Coronary artery (tissue), 2 donors: ENCODE measurements at regions not wholly inside any gene's neighbourhood (a gene's known extent, or its start where the extent isn't known, plus 50 kb on each side); places are given as distances from the start of the nearest gene placed in this dataset.

Experiments used
- DNase-seq: peaks from one replicate; pipeline ENCODE4 v3.0.0-alpha.2; 2017; ENCODE audit warnings: low spot score
- H3K27ac ChIP-seq, 2 donors: fragments of 200-600 bp; sonication (generic); one replicate each; pipeline ENCODE4 v1.5.1; 2016 to 2019
- H3K4me3 ChIP-seq: fragments of 200-600 bp; sonication (generic); 2 replicates; pipeline ENCODE4 v1.5.1; 2016; ENCODE audit warnings: mild to moderate bottlenecking, moderate library complexity
- TF ChIP-seq, protein P1 (sequence below): fragments of 200-600 bp; sonication (generic); IDR thresholded peaks from one replicate; pipeline ENCODE4 v1.5.1; 2019; ENCODE audit warnings: antibody characterized with exemption

DNA sequence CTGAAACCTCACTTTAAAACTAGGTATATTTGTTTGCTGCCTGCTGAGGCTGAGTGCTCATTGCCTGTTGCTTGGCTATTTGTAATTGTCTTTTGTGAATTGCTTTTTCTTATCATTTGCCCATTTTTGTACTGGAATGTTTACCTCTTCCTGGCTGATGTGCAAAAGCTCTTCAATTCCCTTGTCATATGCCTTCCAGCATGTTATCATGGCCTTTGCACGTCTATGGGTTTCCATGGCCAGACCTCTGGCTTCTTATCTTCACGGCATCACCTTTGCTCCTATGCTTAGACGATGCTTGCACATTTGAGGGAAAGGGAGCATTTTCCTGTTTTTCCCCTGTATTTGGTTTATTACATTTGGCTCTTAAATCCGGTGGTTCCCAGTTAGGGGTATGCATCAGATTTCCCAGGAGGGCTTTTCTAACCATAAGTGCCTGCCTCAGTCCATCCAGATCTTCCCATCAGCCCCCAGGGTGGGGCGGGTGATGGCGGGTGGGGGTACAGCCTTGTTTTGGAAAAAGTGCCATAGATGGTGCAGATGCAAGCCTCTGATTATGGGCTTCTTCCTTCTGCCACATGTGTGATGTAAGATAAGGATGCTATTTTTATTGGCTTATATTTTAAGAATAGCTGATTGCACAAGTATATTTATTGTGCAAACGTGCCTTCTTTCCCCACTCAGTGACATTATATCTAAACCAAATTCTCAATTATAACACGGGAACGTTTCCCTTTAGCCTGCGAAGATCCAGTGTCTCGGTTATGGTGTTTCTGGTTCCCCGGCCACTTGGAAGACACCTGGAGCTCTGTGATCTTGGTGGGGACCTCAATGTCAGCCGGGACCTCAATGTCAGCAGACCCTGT is 70.6 kb upstream of the SEPTIN5 start:
- no peak overlapping the region for H3K27ac ChIP-seq
- TF ChIP-seq, protein P1, sequence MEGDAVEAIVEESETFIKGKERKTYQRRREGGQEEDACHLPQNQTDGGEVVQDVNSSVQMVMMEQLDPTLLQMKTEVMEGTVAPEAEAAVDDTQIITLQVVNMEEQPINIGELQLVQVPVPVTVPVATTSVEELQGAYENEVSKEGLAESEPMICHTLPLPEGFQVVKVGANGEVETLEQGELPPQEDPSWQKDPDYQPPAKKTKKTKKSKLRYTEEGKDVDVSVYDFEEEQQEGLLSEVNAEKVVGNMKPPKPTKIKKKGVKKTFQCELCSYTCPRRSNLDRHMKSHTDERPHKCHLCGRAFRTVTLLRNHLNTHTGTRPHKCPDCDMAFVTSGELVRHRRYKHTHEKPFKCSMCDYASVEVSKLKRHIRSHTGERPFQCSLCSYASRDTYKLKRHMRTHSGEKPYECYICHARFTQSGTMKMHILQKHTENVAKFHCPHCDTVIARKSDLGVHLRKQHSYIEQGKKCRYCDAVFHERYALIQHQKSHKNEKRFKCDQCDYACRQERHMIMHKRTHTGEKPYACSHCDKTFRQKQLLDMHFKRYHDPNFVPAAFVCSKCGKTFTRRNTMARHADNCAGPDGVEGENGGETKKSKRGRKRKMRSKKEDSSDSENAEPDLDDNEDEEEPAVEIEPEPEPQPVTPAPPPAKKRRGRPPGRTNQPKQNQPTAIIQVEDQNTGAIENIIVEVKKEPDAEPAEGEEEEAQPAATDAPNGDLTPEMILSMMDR: no peak
- H3K4me3 ChIP-seq: no peak overlapping the region
- peak; percentile 26 for DNase-seq

DNA sequence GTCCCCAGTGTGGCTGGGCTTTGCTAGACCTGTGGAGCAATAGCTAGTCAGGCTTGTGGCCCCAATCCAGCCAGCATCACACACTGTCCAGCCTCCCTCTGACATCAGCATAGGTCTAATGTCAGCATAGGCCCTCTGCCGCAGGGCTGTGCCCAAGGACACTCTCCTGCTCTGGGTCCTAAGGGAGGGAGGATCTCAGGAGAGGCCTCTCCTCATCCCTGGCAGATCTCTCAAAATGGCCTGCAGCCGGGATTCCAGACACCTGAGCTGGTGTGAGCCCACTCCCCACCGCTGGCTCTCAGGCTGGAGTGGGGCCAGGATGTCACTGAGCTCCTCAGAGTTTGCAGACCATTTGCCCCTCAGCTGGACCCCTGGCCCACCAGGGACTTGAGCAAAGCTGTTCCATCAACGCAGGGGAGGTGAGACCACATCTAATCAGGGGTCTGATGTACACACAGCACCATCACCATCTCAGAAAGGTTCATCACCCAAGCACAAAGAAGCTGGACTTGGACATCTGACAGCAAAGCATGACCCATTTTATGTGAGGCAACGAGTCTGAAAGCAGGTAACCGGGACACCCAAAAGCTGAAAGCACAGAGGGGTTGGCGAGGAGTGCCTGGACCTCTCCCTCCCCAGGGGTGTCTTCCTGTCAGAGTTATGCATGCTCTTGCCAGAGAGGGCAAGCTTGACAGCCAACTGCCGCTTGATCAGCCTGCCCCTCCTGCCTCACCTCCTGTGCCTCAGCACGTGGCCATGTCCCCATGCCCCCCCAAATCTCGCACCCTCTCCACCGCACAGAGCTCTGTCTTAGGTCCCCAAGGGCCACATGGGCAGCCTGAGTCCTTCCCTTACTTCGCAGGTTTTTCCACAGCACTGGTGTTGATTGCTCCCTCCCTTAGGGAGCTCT is 69.7 kb upstream of the SEPTIN5 start:
- TF ChIP-seq, protein P1: no peak
- Histone ChIP-seq H3K4me3 (no peak overlapping the region), H3K27ac (no peak overlapping the region)
- DNase-seq: peak; percentile 60

DNA sequence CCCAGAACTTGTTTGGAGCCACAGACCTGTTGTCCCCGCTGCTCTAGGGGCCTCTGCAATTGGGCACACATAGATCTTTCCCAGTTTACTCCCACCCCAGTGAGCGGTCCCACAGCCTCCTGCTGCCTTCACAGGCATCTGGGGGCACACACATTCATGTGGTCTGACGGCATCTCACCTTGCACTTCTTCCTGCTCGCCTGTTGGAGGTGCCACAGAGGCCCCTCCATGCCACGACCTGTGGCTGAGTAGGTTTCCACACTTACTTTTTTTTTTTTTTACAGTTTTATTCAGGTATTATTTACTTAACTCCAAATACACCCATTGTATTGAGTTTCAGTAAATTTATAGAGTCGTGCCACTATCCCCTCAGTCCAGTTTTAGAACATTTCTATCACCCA is 68.9 kb upstream of the SEPTIN5 start:
- TF ChIP-seq, protein P1: no peak
- DNase-seq: peak; percentile 2
- H3K27ac ChIP-seq: no peak overlapping the region

DNA sequence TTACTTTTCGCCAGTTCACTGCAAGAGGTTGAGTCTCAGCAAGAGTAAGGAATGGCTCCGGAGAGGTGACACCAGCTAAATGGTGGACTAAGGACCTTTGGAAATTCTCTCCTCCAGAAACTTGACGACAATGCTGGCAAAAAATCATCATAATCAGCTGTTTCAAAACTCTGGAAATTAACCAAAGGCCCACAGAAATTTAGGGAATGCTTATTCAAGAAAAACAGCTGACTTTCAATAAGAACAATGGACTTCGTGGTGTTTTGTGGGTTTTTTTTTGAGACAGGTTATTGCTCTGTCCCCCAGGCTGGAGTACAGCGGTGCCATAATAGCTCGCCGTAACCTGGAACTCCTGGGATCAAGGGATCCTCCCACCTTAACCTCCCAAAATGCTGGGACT is 68.4 kb upstream of the SEPTIN5 start:
- no peak overlapping the region for H3K4me3 ChIP-seq
- DNase-seq: peak; percentile 33
- TF ChIP-seq, protein P1: no peak
- no peak overlapping the region for H3K27ac ChIP-seq

More for the DNA sequence above, 68.9 kb upstream of the SEPTIN5 start:
- H3K4me3 ChIP-seq: no peak overlapping the region

DNA sequence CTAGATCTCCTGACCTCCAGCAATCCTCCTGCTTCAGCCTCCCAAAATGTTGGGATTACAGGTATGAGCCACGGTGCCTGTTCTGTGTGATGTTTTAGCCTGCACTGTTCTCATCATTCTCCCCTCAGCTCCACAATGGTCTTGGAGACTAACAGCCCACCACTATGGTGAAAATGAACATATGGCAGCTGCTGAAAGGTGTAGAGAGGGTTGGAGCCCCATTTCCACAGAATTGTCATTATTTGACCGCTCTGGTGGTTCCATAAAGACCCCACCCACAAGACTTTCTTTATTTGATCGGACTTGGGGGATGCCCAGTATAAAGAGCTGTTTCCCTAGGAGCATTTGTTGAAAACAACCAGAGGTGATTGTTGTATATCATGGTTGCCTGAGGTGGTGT is 67.9 kb upstream of the SEPTIN5 start:
- TF ChIP-seq, protein P1: no peak
- H3K4me3 ChIP-seq: no peak overlapping the region
- no peak for DNase-seq
- H3K27ac ChIP-seq: no peak overlapping the region

DNA sequence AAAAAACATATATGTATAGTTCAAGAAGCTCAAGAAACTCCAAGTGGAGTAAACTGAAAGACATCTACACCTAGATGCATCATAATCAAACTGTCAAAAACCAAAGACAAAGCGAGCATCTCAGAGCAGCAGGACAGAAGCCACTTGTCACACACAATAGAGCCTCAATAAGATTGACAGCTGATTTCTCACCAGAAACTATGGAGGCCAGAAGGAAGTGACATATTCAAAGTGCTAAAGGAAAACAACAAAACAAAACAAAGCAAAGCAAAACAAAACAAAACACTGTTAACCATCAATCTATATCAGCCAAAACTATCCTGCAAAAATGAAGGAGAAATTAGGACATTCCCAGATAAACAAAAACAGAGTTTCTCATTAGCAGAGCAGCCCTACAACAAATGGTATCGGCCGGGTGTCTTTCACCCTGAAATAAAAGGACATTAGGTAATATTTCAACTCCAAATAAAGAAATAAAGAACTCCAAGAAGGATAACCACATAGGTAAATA is 65.8 kb upstream of the SEPTIN5 start:
- no peak overlapping the region for H3K27ac ChIP-seq
- H3K4me3 ChIP-seq: no peak overlapping the region
- DNase-seq: no peak
- TF ChIP-seq, protein P1: no peak
